ENCODE measurements at regions not wholly inside any gene's neighbourhood (a gene's known extent, or its start where the extent isn't known, plus 50 kb on each side); places are given as distances from the start of the nearest gene placed in this dataset.

DNA sequence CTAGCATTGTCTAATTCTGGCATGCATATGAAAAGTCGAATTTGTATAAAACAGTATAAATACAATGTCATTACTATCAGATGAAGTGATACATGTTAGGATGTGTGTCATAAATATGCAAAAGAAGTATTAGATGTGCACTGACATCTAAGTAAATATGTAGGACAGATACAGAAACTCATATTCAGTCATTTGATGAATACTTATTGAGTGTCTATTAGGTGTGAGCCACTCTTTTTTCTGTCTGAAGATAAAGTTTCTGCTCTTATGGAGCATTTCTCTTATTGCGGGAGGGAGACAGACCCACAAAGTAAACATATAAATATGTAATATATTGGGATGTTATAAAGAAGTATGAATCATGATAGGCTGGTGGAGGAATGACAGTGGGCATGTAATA is 426.6 kb upstream of the B3GALT2 start:
- Mint-ChIP-seq H3K27me3 (ENCODE audit: unreplicated experiment) (no peaks in the 10 kb centered on the region), H3K9me3 (ENCODE audit: unreplicated experiment) (no peaks in the 10 kb centered on the region), H3K27ac (ENCODE audit: unreplicated experiment) (no peak overlapping the region), H3K4me1 (ENCODE audit: low read depth, unreplicated experiment) (no peaks in the 10 kb centered on the region), H3K36me3 (ENCODE audit: unreplicated experiment) (no peaks in the 10 kb centered on the region), H3K4me3 (ENCODE audit: unreplicated experiment) (no peak overlapping the region)
- TF ChIP-seq, protein P1, sequence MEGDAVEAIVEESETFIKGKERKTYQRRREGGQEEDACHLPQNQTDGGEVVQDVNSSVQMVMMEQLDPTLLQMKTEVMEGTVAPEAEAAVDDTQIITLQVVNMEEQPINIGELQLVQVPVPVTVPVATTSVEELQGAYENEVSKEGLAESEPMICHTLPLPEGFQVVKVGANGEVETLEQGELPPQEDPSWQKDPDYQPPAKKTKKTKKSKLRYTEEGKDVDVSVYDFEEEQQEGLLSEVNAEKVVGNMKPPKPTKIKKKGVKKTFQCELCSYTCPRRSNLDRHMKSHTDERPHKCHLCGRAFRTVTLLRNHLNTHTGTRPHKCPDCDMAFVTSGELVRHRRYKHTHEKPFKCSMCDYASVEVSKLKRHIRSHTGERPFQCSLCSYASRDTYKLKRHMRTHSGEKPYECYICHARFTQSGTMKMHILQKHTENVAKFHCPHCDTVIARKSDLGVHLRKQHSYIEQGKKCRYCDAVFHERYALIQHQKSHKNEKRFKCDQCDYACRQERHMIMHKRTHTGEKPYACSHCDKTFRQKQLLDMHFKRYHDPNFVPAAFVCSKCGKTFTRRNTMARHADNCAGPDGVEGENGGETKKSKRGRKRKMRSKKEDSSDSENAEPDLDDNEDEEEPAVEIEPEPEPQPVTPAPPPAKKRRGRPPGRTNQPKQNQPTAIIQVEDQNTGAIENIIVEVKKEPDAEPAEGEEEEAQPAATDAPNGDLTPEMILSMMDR (IDR thresholded peaks at IDR 0.05; ENCODE audit: partially characterized antibody, unreplicated experiment), result no peak
- DNase-seq, result no peak

DNA sequence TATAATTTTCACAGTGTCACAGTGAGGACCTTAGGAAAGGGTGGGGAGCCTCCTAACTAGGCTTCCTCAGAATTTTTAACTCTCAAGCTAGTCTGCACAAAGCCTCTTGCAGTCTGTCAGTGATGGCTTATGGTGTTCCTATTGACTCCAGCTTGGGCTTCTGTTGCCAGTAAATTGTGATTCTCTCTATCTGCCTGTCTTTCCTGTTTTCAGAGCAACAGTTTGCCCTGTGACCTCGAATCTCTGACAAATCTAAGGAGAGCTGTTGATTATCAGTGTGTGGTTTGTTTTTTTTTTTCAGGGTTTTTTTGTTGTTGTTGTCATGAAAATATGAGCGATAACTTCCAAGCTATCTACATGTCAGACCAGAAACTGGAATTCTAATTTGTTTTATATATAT is 423.2 kb upstream of the B3GALT2 start:
- Mint-ChIP-seq H3K27ac (ENCODE audit: unreplicated experiment) (no peak overlapping the region), H3K4me3 (ENCODE audit: unreplicated experiment) (no peak overlapping the region), H3K9me3 (ENCODE audit: unreplicated experiment) (no peaks in the 10 kb centered on the region), H3K27me3 (ENCODE audit: unreplicated experiment) (no peaks in the 10 kb centered on the region), H3K4me1 (ENCODE audit: low read depth, unreplicated experiment) (no peaks in the 10 kb centered on the region), H3K36me3 (ENCODE audit: unreplicated experiment) (no peaks in the 10 kb centered on the region)
- no peak for DNase-seq
- TF ChIP-seq, protein P1 (IDR thresholded peaks at IDR 0.05; ENCODE audit: partially characterized antibody, unreplicated experiment), result no peak

DNA sequence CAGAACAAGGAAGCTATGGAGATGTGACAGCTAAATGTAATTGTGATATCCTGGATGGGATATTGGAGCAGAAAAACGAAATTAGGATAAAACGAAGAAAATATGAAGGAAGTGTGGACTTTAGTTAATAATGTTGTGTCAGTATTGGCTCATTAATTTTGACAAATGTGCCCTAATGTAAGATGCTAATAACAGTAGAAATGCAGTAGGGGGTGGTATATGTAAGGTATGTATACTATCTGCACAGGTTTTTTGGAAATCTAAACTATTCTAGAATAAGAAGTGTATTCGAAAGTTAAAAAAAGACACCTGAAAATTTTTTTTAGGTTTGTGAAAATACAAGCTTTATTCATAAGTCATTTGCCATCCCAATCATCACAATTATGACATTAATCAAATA is 421.4 kb upstream of the B3GALT2 start:
- H3K36me3 Mint-ChIP-seq (ENCODE audit: unreplicated experiment), result no peaks in the 10 kb centered on the region
- no peaks in the 10 kb centered on the region for H3K9me3 Mint-ChIP-seq (ENCODE audit: unreplicated experiment)
- DNase-seq, result no peak
- no peaks in the 10 kb centered on the region for H3K27me3 Mint-ChIP-seq (ENCODE audit: unreplicated experiment)
- TF ChIP-seq, protein P1 (IDR thresholded peaks at IDR 0.05; ENCODE audit: partially characterized antibody, unreplicated experiment), result no peak
- H3K4me3 Mint-ChIP-seq (ENCODE audit: unreplicated experiment), result no peak overlapping the region
- H3K27ac Mint-ChIP-seq (ENCODE audit: unreplicated experiment), result no peak overlapping the region
- H3K4me1 Mint-ChIP-seq (ENCODE audit: low read depth, unreplicated experiment), result no peaks in the 10 kb centered on the region

DNA sequence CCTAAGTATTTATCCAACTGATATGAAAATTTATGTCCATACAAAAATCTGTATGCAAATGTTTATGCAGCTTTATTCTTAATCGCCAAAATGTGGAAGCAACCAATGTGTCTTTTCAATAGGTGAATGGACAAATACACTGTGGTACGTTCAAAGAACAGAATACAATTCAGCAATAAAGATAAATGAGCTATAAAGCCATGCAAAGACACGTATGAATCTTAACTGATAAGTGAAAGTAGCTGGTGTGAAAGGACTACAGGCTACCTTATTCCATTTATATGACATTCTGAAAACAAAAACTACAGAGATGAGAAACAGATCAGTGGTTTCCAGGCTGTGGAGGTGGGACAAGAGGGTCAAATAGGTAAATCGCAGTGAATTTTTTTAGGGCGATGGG is 419.6 kb upstream of the B3GALT2 start:
- Mint-ChIP-seq H3K36me3 (ENCODE audit: unreplicated experiment) (no peaks in the 10 kb centered on the region), H3K27me3 (ENCODE audit: unreplicated experiment) (no peaks in the 10 kb centered on the region), H3K9me3 (ENCODE audit: unreplicated experiment) (no peaks in the 10 kb centered on the region), H3K4me1 (ENCODE audit: low read depth, unreplicated experiment) (no peaks in the 10 kb centered on the region), H3K4me3 (ENCODE audit: unreplicated experiment) (no peak overlapping the region), H3K27ac (ENCODE audit: unreplicated experiment) (no peak overlapping the region)
- no peak for DNase-seq
- TF ChIP-seq, protein P1 (IDR thresholded peaks at IDR 0.05; ENCODE audit: partially characterized antibody, unreplicated experiment), result no peak

DNA sequence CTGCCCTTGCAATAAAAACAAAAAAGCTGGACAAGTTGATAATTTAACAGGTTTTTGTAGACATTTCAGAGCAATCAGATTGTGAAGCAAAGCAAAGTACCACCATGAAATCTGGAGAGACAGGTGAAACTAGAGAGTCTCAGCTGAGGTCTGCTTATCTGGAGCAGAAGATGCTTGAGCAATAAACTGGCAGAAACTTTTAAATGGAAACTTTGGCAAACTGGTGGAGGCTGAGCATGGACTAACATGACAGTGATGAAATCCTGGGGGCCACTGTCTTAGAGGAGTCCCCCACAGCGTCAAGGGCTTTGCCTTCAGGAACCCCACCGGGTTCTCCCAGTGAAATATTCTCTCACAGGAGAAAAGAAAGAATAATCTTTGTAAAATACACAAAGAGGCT is 416.3 kb upstream of the B3GALT2 start:
- Mint-ChIP-seq H3K4me1 (ENCODE audit: low read depth, unreplicated experiment) (no peaks in the 10 kb centered on the region), H3K27me3 (ENCODE audit: unreplicated experiment) (no peaks in the 10 kb centered on the region), H3K27ac (ENCODE audit: unreplicated experiment) (no peak overlapping the region), H3K4me3 (ENCODE audit: unreplicated experiment) (no peak overlapping the region), H3K9me3 (ENCODE audit: unreplicated experiment) (no peaks in the 10 kb centered on the region), H3K36me3 (ENCODE audit: unreplicated experiment) (no peaks in the 10 kb centered on the region)
- TF ChIP-seq, protein P1 (IDR thresholded peaks at IDR 0.05; ENCODE audit: partially characterized antibody, unreplicated experiment), result no peak
- DNase-seq, result no peak
